Keratinocyte (primary cell): ENCODE measurements at regions not wholly inside any gene's neighbourhood (a gene's known extent, or its start where the extent isn't known, plus 50 kb on each side); places are given as distances from the start of the nearest gene placed in this dataset.

Experiments
- EZH2 ChIP-seq: IDR thresholded peaks from one replicate; pipeline ENCODE4 v1.6.1; 2012; ENCODE audit warnings: inconsistent platforms, mild to moderate bottlenecking, low read length, moderate library complexity
- TF ChIP-seq, protein P1 (sequence below), 3 experiments: IDR thresholded peaks in 1 of 3; conservative IDR thresholded peaks in 1 of 3; optimal IDR thresholded peaks in 1 of 3; 2 replicates in 2 of 3; 3 replicates in 1 of 3; pipeline versions ENCODE3 to v1.5.1; 2011; ENCODE audit warnings: low read length in 3 of 3, mild to moderate bottlenecking in 3 of 3, moderate library complexity in 2 of 3, control low read depth in 1 of 3, inconsistent platforms in 1 of 3; ENCODE audit not compliant: insufficient read depth in 2 of 3; ENCODE audit errors: extremely low read depth in 1 of 3

GRCh38 chr19:28586474-28586873 lies 626.5 kb downstream of the UQCRFS1 start:
- TF ChIP-seq, protein P1, sequence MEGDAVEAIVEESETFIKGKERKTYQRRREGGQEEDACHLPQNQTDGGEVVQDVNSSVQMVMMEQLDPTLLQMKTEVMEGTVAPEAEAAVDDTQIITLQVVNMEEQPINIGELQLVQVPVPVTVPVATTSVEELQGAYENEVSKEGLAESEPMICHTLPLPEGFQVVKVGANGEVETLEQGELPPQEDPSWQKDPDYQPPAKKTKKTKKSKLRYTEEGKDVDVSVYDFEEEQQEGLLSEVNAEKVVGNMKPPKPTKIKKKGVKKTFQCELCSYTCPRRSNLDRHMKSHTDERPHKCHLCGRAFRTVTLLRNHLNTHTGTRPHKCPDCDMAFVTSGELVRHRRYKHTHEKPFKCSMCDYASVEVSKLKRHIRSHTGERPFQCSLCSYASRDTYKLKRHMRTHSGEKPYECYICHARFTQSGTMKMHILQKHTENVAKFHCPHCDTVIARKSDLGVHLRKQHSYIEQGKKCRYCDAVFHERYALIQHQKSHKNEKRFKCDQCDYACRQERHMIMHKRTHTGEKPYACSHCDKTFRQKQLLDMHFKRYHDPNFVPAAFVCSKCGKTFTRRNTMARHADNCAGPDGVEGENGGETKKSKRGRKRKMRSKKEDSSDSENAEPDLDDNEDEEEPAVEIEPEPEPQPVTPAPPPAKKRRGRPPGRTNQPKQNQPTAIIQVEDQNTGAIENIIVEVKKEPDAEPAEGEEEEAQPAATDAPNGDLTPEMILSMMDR (optimal IDR thresholded peaks at IDR 0.05 in 1 of 3, IDR thresholded peaks at IDR 0.05 in 1 of 3, conservative IDR thresholded peaks at IDR 0.05 in 1 of 3; ENCODE audit: extremely low read depth in 1 of 3, insufficient read depth in 2 of 3, low read length in 3 of 3), result no peak
- TF ChIP-seq EZH2, result no peak
